ENCODE measurements at regions not wholly inside any gene's neighbourhood (a gene's known extent, or its start where the extent isn't known, plus 50 kb on each side); places are given as distances from the start of the nearest gene placed in this dataset.

- TF ChIP-seq, protein P1, sequence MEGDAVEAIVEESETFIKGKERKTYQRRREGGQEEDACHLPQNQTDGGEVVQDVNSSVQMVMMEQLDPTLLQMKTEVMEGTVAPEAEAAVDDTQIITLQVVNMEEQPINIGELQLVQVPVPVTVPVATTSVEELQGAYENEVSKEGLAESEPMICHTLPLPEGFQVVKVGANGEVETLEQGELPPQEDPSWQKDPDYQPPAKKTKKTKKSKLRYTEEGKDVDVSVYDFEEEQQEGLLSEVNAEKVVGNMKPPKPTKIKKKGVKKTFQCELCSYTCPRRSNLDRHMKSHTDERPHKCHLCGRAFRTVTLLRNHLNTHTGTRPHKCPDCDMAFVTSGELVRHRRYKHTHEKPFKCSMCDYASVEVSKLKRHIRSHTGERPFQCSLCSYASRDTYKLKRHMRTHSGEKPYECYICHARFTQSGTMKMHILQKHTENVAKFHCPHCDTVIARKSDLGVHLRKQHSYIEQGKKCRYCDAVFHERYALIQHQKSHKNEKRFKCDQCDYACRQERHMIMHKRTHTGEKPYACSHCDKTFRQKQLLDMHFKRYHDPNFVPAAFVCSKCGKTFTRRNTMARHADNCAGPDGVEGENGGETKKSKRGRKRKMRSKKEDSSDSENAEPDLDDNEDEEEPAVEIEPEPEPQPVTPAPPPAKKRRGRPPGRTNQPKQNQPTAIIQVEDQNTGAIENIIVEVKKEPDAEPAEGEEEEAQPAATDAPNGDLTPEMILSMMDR (IDR thresholded peaks at IDR 0.05), result no peak
- no peak for TF ChIP-seq POLR2A (IDR thresholded peaks at IDR 0.05)
These were observed 509.0 kb upstream of the NECTIN3 start for GRCh38 chr3:110562621-110563020.
